Dendritic cell treated with granulocyte-macrophage colony-stimulating factor and Interleukin-4, amounts not matched to agents 40 ng/mL and 50 ng/mL, for 4 days (primary cell): ENCODE measurements at regions not wholly inside any gene's neighbourhood (a gene's known extent, or its start where the extent isn't known, plus 50 kb on each side); places are given as distances from the start of the nearest gene placed in this dataset.
A peak's percentile ranks its signal among the peaks of the same experiment; 100 is the strongest.

Experiments used
- H3K27ac Mint-ChIP-seq: one replicate; pipeline ENCODE4 v1.8.0; 2022; ENCODE audit warnings: mild to moderate bottlenecking, mixed read lengths
- H3K27me3 Mint-ChIP-seq: one replicate; pipeline ENCODE4 v1.8.0; 2022; ENCODE audit warnings: mild to moderate bottlenecking, mixed read lengths
- H3K36me3 Mint-ChIP-seq: one replicate; pipeline ENCODE4 v1.8.0; 2022; ENCODE audit warnings: low read depth, mixed read lengths
- H3K4me1 Mint-ChIP-seq: one replicate; pipeline ENCODE4 v1.8.0; 2022; ENCODE audit warnings: low read depth, mixed read lengths
- H3K4me3 Mint-ChIP-seq: one replicate; pipeline ENCODE4 v1.8.0; 2022; ENCODE audit warnings: mild to moderate bottlenecking, moderate library complexity, mixed read lengths
- H3K9me3 Mint-ChIP-seq: one replicate; pipeline ENCODE4 v1.8.0; 2022; ENCODE audit warnings: mixed read lengths
- intact Hi-C: fragments of 100-400 bp; cut with micrococcal nuclease; formaldehyde crosslinking; loops from one replicate; pipeline ENCODE4 v1.15.0; 2022

DNA sequence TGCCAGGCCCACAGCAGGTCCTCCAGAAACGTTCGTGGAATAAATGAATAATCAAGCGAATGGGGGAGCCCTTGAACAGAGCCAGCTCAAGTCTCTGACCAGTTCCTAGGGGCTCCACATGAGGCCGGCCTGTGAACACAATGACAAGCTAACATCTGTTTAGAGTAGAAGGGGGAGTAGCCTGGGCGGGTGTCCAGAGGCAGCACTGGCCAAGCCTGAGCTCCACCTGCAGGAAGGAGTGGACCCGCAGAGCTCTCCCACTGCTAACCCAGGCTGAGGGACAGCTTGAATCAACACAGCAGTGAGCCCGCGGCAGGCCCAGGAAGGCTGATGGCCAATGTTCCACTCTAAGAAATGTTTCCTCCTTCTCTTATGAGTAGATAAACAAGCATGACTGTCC is 234.8 kb upstream of the RAB6C start:
- H3K27me3 Mint-ChIP-seq: peaks cover 12% of the 10 kb centered on the region
- H3K9me3 Mint-ChIP-seq: peaks cover 15% of the 10 kb centered on the region
- intact Hi-C loops: no loop called here
- H3K4me1 Mint-ChIP-seq: peaks cover 22% of the 10 kb centered on the region
- no peak overlapping the region for H3K27ac Mint-ChIP-seq
- no peak overlapping the region for H3K4me3 Mint-ChIP-seq
- H3K36me3 Mint-ChIP-seq: peaks cover 10% of the 10 kb centered on the region

DNA sequence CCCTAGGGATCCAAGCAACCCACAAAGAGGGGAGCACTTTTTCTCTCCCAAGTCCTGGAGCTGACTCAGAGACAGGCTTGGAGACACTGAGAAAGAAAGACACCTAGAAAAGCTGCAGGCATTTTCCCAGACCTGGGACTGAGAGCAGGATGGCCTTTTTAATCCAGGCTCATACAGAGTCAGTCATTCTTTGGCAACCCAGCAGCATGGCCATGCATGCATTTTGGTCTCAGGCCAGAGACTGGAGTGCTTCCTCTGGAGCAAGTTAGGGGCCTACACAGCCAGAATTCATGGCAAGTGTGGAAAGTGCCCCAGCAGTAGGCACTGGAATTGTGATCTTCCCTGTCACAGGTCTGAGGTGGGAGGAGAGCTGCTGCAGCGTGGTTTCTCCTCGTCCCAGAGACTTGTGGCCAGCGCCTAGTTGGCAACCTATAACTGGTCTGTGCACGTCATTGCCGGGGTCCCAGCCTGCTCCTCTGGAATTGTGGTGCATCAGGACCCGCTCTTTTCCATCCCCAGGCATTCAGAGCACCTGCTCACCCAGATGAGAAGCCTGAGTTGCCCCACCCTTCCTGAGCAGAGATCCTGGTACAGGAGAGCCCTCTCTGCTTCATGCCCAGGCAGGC is 231.9 kb upstream of the RAB6C start:
- peak overlapping the region; percentile 82 for H3K27ac Mint-ChIP-seq
- H3K36me3 Mint-ChIP-seq: peaks cover 17% of the 10 kb centered on the region
- peaks cover 15% of the 10 kb centered on the region for H3K9me3 Mint-ChIP-seq
- H3K27me3 Mint-ChIP-seq: peaks cover 4% of the 10 kb centered on the region
- H3K4me3 Mint-ChIP-seq: no peak overlapping the region
- intact Hi-C loops: no loop called here
- peaks cover 32% of the 10 kb centered on the region for H3K4me1 Mint-ChIP-seq

GRCh38 chr2:129748250-129748649 is 231.2 kb upstream of the RAB6C start:
- peaks cover 17% of the 10 kb centered on the region for H3K36me3 Mint-ChIP-seq
- H3K4me1 Mint-ChIP-seq: peaks cover 38% of the 10 kb centered on the region
- intact Hi-C loops: no loop called here
- H3K4me3 Mint-ChIP-seq: no peak overlapping the region
- H3K27me3 Mint-ChIP-seq: peaks cover 8% of the 10 kb centered on the region
- peak overlapping the region; percentile 82 for H3K27ac Mint-ChIP-seq
- peaks cover 15% of the 10 kb centered on the region for H3K9me3 Mint-ChIP-seq

- intact Hi-C loops: no loop called here
- Mint-ChIP-seq H3K4me1 (peaks cover 41% of the 10 kb centered on the region), H3K36me3 (peaks cover 17% of the 10 kb centered on the region), H3K27ac (peak overlapping the region; percentile 82), H3K4me3 (no peak overlapping the region), H3K9me3 (peaks cover 15% of the 10 kb centered on the region), H3K27me3 (peaks cover 8% of the 10 kb centered on the region)
Measured at GRCh38 chr2:129748653-129749052, 230.8 kb upstream of the RAB6C start.

- intact Hi-C loops: no loop called here
- Mint-ChIP-seq H3K27me3 (peaks cover 11% of the 10 kb centered on the region), H3K4me3 (no peak overlapping the region), H3K36me3 (peaks cover 10% of the 10 kb centered on the region), H3K9me3 (peaks cover 4% of the 10 kb centered on the region), H3K27ac (peak overlapping the region; percentile 63), H3K4me1 (peaks cover 41% of the 10 kb centered on the region)
Measured at GRCh38 chr2:129751409-129751808, 228.1 kb upstream of the RAB6C start.

DNA sequence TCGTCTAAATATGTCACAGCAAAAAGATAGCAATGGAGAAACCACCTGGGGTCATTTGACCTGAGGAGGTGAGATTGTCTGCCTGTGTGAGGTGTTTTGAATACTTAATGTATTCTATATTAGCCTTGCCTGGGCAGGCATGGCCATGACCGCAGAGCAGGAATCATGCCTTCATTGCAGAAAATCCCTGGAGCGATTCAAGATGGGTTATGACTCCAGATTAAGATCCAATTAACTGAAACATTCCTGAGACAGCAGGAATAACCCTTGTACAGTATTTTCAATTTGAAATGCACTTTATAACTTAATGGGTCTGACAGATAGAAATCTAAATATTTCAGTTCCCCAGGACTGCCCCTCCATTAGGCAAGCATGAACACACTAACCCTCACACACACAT is 227.3 kb upstream of the RAB6C start:
- intact Hi-C loops: no loop called here
- Mint-ChIP-seq H3K4me1 (peaks cover 41% of the 10 kb centered on the region), H3K27ac (no peak overlapping the region), H3K9me3 (no peaks in the 10 kb centered on the region), H3K36me3 (peaks cover 6% of the 10 kb centered on the region), H3K4me3 (no peak overlapping the region), H3K27me3 (peaks cover 11% of the 10 kb centered on the region)

- Mint-ChIP-seq H3K4me3 (no peak overlapping the region), H3K9me3 (no peaks in the 10 kb centered on the region), H3K27me3 (peaks cover 11% of the 10 kb centered on the region), H3K27ac (peak overlapping the region; percentile 47), H3K4me1 (peaks cover 36% of the 10 kb centered on the region), H3K36me3 (peaks cover 6% of the 10 kb centered on the region)
- intact Hi-C loops: no loop called here
Measured at GRCh38 chr2:129752686-129753085, 226.8 kb upstream of the RAB6C start.

- intact Hi-C loops: no loop called here
- peaks cover 31% of the 10 kb centered on the region for H3K4me1 Mint-ChIP-seq
- H3K27me3 Mint-ChIP-seq: peaks cover 11% of the 10 kb centered on the region
- peaks cover 6% of the 10 kb centered on the region for H3K36me3 Mint-ChIP-seq
- H3K27ac Mint-ChIP-seq: peak overlapping the region; percentile 47
- no peaks in the 10 kb centered on the region for H3K9me3 Mint-ChIP-seq
- H3K4me3 Mint-ChIP-seq: no peak overlapping the region
Measured at GRCh38 chr2:129753261-129753660, 226.2 kb upstream of the RAB6C start.

DNA sequence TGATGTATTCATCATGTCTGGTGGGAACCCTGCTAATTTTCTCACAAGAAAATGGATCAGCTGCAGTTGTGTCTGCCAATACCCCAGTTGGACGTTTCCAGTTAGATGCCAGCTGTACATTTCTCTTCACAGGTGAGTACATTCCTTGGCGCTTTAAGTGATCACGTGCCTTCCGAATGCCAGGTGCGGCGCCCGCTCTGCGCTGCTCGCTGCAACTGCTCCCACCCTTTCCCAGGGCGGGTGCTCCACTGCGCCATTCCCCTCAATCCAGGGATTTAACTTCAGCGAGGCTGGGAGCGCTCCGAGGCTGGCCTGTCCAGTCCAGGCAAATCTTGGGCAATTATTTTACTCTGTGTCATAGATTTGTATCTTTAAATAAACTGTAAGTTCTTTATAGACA is 225.0 kb upstream of the RAB6C start:
- H3K36me3 Mint-ChIP-seq: peaks cover 6% of the 10 kb centered on the region
- H3K27ac Mint-ChIP-seq: no peak overlapping the region
- peaks cover 21% of the 10 kb centered on the region for H3K4me1 Mint-ChIP-seq
- intact Hi-C loops: no loop called here
- no peak overlapping the region for H3K4me3 Mint-ChIP-seq
- H3K9me3 Mint-ChIP-seq: no peaks in the 10 kb centered on the region
- H3K27me3 Mint-ChIP-seq: peaks cover 11% of the 10 kb centered on the region

DNA sequence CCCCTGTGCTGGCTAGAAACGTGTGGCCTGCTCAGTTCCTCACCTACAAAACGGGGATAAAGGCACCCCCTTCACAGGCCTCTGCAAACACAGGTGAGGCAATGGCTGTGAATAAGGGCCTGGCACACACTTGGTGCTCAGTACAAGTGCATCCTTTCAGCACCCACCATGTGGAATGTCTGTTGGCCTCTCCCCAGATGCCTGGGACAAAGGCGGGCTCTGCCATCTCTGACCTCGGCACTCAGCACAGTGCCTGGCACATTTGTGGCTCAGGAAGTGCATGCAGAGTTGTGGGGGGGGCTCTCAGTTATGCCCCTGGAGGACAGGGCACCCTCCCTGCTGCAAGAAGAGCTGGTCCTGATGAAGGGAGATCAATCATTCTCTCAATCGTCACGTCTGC is 224.6 kb upstream of the RAB6C start:
- intact Hi-C loops: no loop called here
- peaks cover 6% of the 10 kb centered on the region for H3K36me3 Mint-ChIP-seq
- H3K4me1 Mint-ChIP-seq: peaks cover 18% of the 10 kb centered on the region
- peaks cover 11% of the 10 kb centered on the region for H3K27me3 Mint-ChIP-seq
- no peaks in the 10 kb centered on the region for H3K9me3 Mint-ChIP-seq
- H3K27ac Mint-ChIP-seq: no peak overlapping the region
- no peak overlapping the region for H3K4me3 Mint-ChIP-seq

- Mint-ChIP-seq H3K9me3 (no peaks in the 10 kb centered on the region), H3K27me3 (peaks cover 11% of the 10 kb centered on the region), H3K36me3 (peaks cover 3% of the 10 kb centered on the region), H3K27ac (no peak overlapping the region), H3K4me3 (no peak overlapping the region), H3K4me1 (peaks cover 16% of the 10 kb centered on the region)
- intact Hi-C loops: no loop called here
Measured at GRCh38 chr2:129755786-129756185, 223.7 kb upstream of the RAB6C start.

DNA sequence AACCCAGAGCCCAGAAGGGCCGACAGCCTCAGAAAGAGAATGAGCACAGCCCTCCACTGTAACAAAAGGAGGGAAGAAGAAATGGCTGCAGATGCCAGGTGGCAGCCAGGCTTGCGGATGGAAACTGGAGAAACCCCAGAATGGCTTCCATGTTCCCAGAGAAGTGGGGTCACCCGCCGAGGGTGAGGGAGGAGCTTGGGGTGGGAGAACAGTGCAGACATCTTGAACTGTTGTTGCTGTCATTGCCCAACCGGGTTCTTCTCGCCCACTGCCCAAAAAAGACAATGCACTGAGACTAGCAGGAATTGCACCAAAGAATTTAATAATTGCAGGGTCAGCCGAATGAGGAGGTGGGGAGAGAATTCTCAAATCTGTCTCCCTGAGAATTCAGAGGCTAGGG is 223.2 kb upstream of the RAB6C start:
- no peaks in the 10 kb centered on the region for H3K36me3 Mint-ChIP-seq
- intact Hi-C loops: no loop called here
- H3K27me3 Mint-ChIP-seq: peaks cover 11% of the 10 kb centered on the region
- H3K4me1 Mint-ChIP-seq: peaks cover 13% of the 10 kb centered on the region
- H3K9me3 Mint-ChIP-seq: no peaks in the 10 kb centered on the region
- no peak overlapping the region for H3K27ac Mint-ChIP-seq
- no peak overlapping the region for H3K4me3 Mint-ChIP-seq

- H3K27ac Mint-ChIP-seq: no peak overlapping the region
- intact Hi-C loops: no loop called here
- H3K9me3 Mint-ChIP-seq: no peaks in the 10 kb centered on the region
- H3K4me1 Mint-ChIP-seq: peaks cover 10% of the 10 kb centered on the region
- no peaks in the 10 kb centered on the region for H3K36me3 Mint-ChIP-seq
- no peak overlapping the region for H3K4me3 Mint-ChIP-seq
- peaks cover 11% of the 10 kb centered on the region for H3K27me3 Mint-ChIP-seq
Measured at GRCh38 chr2:129757366-129757914, 222.0 kb upstream of the RAB6C start.

- H3K27ac Mint-ChIP-seq: no peak overlapping the region
- peaks cover 7% of the 10 kb centered on the region for H3K27me3 Mint-ChIP-seq
- intact Hi-C loops: no loop called here
- H3K36me3 Mint-ChIP-seq: no peaks in the 10 kb centered on the region
- H3K9me3 Mint-ChIP-seq: no peaks in the 10 kb centered on the region
- peak overlapping the region; percentile 62 for H3K4me3 Mint-ChIP-seq
- H3K4me1 Mint-ChIP-seq: peaks cover 3% of the 10 kb centered on the region
Measured at GRCh38 chr2:129757915-129758783, 221.3 kb upstream of the RAB6C start.
